OCI-LY7 (cell line): ENCODE measurements at regions not wholly inside any gene's neighbourhood (a gene's known extent, or its start where the extent isn't known, plus 50 kb on each side); places are given as distances from the start of the nearest gene placed in this dataset.

Experiments used
- BruUV-seq: library from RNA; stranded (reverse); fragments of 400-500 nt; replicated peaks from 2 replicates; lab custom pipeline; 2021; lab: Mats Ljungman, UMichigan
- CTCF ChIA-PET: fragments of 300-600 bp; sonication (Branson Sonifier 250); formaldehyde crosslinking; loops from one replicate; lab custom pipeline; 2022; ENCODE audit warnings: antibody characterized with exemption; ENCODE audit not compliant: unreplicated experiment; lab: Charles Lee
- POLR2A ChIA-PET: fragments of 300-600 bp; sonication (Branson Sonifier 250); formaldehyde crosslinking; loops from one replicate; lab custom pipeline; 2022; ENCODE audit warnings: antibody characterized with exemption; lab: Charles Lee
- DNase-seq: peaks from one replicate; pipeline ENCODE4 v3.0.0-alpha.2; 2015; ENCODE audit warnings: low spot score
- H2AFZ ChIP-seq: fragments of 200-600 bp; sonication (generic), shearing (Covaris generic); 2 replicates; pipeline ENCODE4 v1.6.1; 2014; ENCODE audit warnings: mild to moderate bottlenecking, antibody characterized with exemption, low read length, moderate library complexity
- H3K27ac ChIP-seq: fragments of 200-600 bp; sonication (generic); 2 replicates; pipeline ENCODE4 v1.5.1; 2014; ENCODE audit warnings: mixed run types, low read depth, mild to moderate bottlenecking, moderate library complexity, low read length, inconsistent platforms; ENCODE audit not compliant: poor library complexity, severe bottlenecking
- H3K36me3 ChIP-seq: fragments of 200-600 bp; sonication (generic); 2 replicates; pipeline ENCODE4 v1.6.1; 2014; ENCODE audit warnings: mild to moderate bottlenecking, antibody characterized with exemption, low read length, moderate library complexity, mixed read lengths; ENCODE audit not compliant: insufficient read depth
- H3K4me1 ChIP-seq: fragments of 200-600 bp; sonication (generic); 2 replicates; pipeline ENCODE4 v1.5.1; 2014; ENCODE audit warnings: mild to moderate bottlenecking, low read length; ENCODE audit not compliant: insufficient read depth, poor library complexity, severe bottlenecking
- H3K4me2 ChIP-seq: fragments of 200-600 bp; sonication (generic); 2 replicates; pipeline ENCODE4 v1.6.1; 2014; ENCODE audit warnings: mild to moderate bottlenecking, low read length
- H3K4me3 ChIP-seq: fragments of 200-600 bp; sonication (generic); 2 replicates; pipeline ENCODE4 v1.5.1; 2014; ENCODE audit warnings: mild to moderate bottlenecking, low read depth, low read length; ENCODE audit not compliant: poor library complexity, severe bottlenecking
- H3K79me2 ChIP-seq: fragments of 200-600 bp; sonication (generic); 2 replicates; pipeline ENCODE4 v1.6.1; 2016; ENCODE audit warnings: low read depth, mild to moderate bottlenecking, low read length, moderate library complexity, mixed read lengths; ENCODE audit not compliant: insufficient read depth
- H3K9me2 ChIP-seq: fragments of 200-600 bp; sonication (generic); 2 replicates; pipeline ENCODE4 v1.6.1; 2016; ENCODE audit warnings: mild to moderate bottlenecking, low read length, mixed read lengths; ENCODE audit not compliant: insufficient read depth
- H3K9me3 ChIP-seq: fragments of 200-600 bp; sonication (generic); 2 replicates; pipeline ENCODE4 v1.6.1; 2014; ENCODE audit warnings: mild to moderate bottlenecking, mixed run types, low read length, mixed read lengths
- H4K20me1 ChIP-seq: fragments of 200-600 bp; sonication (generic); 2 replicates; pipeline ENCODE4 v1.6.1; 2014; ENCODE audit warnings: mild to moderate bottlenecking, antibody characterized with exemption, low read length, moderate library complexity, mixed read lengths; ENCODE audit not compliant: insufficient read depth
- EZH2phosphoT487 ChIP-seq: fragments of 200-600 bp; sonication (generic); IDR thresholded peaks from 2 replicates; pipeline ENCODE4 v1.6.1; 2018; ENCODE audit warnings: low read depth, borderline replicate concordance, mild to moderate bottlenecking, mixed run types, antibody characterized with exemption, low read length, moderate library complexity, mixed read lengths
- intact Hi-C: fragments of 100-400 bp; cut with micrococcal nuclease; formaldehyde crosslinking; loops from one replicate; pipeline ENCODE4 v1.10.0; 2022; ENCODE audit not compliant: unreplicated experiment
- TF ChIP-seq, protein P1 (sequence below): fragments of 200-600 bp; sonication (generic); conservative IDR thresholded peaks from 2 replicates; pipeline ENCODE4 v1.5.1; 2014; ENCODE audit warnings: mild to moderate bottlenecking, antibody characterized with exemption, low read length, moderate library complexity, mixed read lengths

DNA sequence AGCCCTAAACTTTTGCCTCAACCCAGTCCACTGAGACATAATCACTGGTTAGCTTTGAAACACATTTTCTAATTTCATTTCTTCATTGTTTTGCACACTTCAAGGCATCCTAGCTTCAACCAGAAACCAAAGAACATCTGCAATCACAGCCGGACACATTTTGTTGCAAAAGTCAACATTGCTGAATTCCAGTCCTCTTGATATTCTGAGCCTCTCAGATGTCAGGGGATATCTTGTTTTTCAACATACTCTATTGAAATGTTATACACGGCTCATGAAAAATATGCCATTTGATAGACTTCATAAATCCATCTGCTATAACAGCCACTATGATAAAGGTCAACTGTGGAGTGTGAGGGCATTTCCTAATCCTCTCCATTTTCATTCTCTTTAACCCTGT lies 241.6 kb upstream of the PUDP start:
- H3K4me1 ChIP-seq, result no peaks in the 10 kb centered on the region

DNA sequence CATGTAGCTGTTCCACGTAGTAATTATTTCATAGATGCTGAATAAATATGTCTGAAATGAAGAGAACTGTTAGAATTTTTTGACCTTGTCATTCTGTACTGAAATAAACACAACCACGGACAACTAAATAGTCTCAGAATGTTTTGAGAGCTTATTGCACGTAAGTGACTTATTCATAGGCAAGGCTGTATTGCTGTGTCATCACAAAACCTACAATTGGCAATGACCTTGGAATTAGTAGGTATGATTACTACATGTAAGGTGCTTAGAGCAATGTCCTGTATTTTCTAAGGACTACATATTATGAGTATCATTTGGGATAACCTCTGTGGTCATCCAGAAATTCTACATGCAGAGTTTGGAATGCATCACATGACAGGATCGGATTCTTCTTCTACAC lies 237.2 kb upstream of the PUDP start:
- no peaks in the 10 kb centered on the region for H4K20me1 ChIP-seq
- no peaks in the 10 kb centered on the region for H3K4me1 ChIP-seq
- no peak overlapping the region for H3K4me2 ChIP-seq
- no peak overlapping the region for H2AFZ ChIP-seq
- BruUV-seq, result no TSS peak
- CTCF ChIA-PET, result no interaction called here
- no peaks in the 10 kb centered on the region for H3K79me2 ChIP-seq
- H3K9me2 ChIP-seq, result no peaks in the 10 kb centered on the region
- no peaks in the 10 kb centered on the region for H3K9me3 ChIP-seq
- intact Hi-C loops, result no loop called here
- no peak for TF ChIP-seq EZH2phosphoT487
- TF ChIP-seq, protein P1, sequence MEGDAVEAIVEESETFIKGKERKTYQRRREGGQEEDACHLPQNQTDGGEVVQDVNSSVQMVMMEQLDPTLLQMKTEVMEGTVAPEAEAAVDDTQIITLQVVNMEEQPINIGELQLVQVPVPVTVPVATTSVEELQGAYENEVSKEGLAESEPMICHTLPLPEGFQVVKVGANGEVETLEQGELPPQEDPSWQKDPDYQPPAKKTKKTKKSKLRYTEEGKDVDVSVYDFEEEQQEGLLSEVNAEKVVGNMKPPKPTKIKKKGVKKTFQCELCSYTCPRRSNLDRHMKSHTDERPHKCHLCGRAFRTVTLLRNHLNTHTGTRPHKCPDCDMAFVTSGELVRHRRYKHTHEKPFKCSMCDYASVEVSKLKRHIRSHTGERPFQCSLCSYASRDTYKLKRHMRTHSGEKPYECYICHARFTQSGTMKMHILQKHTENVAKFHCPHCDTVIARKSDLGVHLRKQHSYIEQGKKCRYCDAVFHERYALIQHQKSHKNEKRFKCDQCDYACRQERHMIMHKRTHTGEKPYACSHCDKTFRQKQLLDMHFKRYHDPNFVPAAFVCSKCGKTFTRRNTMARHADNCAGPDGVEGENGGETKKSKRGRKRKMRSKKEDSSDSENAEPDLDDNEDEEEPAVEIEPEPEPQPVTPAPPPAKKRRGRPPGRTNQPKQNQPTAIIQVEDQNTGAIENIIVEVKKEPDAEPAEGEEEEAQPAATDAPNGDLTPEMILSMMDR, result no peak
- DNase-seq, result no peak
- no peak overlapping the region for H3K27ac ChIP-seq
- no peaks in the 10 kb centered on the region for H3K36me3 ChIP-seq
- H3K4me3 ChIP-seq, result no peak overlapping the region
- POLR2A ChIA-PET, result no interaction called here

More for the DNA sequence above, 241.6 kb upstream of the PUDP start:
- no peak overlapping the region for H3K4me2 ChIP-seq
- TF ChIP-seq EZH2phosphoT487, result no peak
- TF ChIP-seq, protein P1, result no peak
- H3K9me2 ChIP-seq, result no peaks in the 10 kb centered on the region
- H3K36me3 ChIP-seq, result no peaks in the 10 kb centered on the region
- H4K20me1 ChIP-seq, result no peaks in the 10 kb centered on the region
- intact Hi-C loops, result no loop called here
- no peaks in the 10 kb centered on the region for H3K79me2 ChIP-seq
- H3K9me3 ChIP-seq, result no peaks in the 10 kb centered on the region
- CTCF ChIA-PET, result no interaction called here
- H3K4me3 ChIP-seq, result no peak overlapping the region
- no TSS peak for BruUV-seq
- no peak for DNase-seq
- POLR2A ChIA-PET, result interaction anchor here (0.6 kb wide), 1 partner anchor 308 kb away, joined by 6 read pairs; no protein-coding TSS in a partner anchor
- no peak overlapping the region for H3K27ac ChIP-seq
- no peak overlapping the region for H2AFZ ChIP-seq

DNA sequence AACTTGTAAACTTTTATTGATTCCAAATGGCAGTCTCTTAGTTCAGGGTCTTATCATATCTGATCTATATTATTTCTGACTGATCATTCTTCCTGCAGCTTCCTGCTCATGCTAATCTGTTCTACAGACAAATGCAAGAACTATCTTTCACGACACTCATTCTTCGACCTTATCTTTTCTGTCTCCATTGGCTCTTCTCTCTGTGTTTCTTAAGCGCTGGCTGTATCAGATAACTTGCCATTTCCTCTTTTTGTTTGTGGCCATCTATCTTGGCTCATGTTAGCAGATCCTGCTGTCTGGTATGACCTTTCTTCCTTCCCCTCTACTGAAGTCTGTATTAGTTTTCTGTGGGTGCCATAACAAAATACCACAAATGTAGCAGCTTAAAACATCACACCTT lies 230.5 kb upstream of the PUDP start:
- no peak for TF ChIP-seq EZH2phosphoT487
- TF ChIP-seq, protein P1, result no peak
- no peak for DNase-seq
- Histone ChIP-seq H3K4me1 (no peaks in the 10 kb centered on the region), H3K79me2 (no peaks in the 10 kb centered on the region), H3K9me3 (no peaks in the 10 kb centered on the region), H3K9me2 (no peaks in the 10 kb centered on the region), H3K4me2 (no peak overlapping the region), H3K27ac (no peak overlapping the region), H3K4me3 (no peak overlapping the region), H4K20me1 (no peaks in the 10 kb centered on the region), H2AFZ (no peak overlapping the region), H3K36me3 (no peaks in the 10 kb centered on the region)
- BruUV-seq, result no TSS peak
- intact Hi-C loops, result no loop called here
- CTCF ChIA-PET, result no interaction called here
- POLR2A ChIA-PET, result no interaction called here
